HUDEP-2 (cell line): ENCODE measurements at regions not wholly inside any gene's neighbourhood (a gene's known extent, or its start where the extent isn't known, plus 50 kb on each side); places are given as distances from the start of the nearest gene placed in this dataset.

Source experiments
- DNase-seq, 76 experiments: peaks; one replicate each; lab custom pipeline; 2025; ENCODE audit not compliant: unreplicated experiment in 76 of 76; lab: John Stamatoyannopoulos, UW

DNA sequence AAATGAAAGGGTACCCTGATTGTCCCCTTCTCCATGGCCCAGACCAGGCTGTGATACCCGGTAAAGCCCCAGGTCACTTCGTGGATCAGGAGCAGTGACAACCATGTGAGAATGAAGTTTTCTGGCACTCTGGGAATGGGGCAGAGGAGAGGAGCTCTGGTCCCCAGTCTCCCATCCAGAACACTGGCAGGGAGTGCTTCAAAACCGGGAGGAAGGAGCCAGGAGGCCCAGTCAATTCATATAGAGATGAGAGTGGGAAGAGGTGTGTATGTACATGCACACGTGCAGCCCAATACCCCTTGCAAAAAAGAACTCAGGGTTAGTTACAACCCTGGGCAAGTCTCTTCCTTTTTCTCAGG lies 101.4 kb upstream of the TLE3 start:
- DNase-seq = no peak

- no peak for DNase-seq
These were observed 100.9 kb upstream of the TLE3 start for GRCh38 chr15:70198441-70199123.

GRCh38 chr15:70197945-70198361 lies 100.2 kb upstream of the TLE3 start:
- no peak for DNase-seq

- DNase-seq = no peak
These were observed 99.7 kb upstream of the TLE3 start for GRCh38 chr15:70197318-70197944.

GRCh38 chr15:70196372-70197316 lies 98.9 kb upstream of the TLE3 start:
- no peak for DNase-seq

GRCh38 chr15:70195587-70196305 lies 98.0 kb upstream of the TLE3 start:
- no peak for DNase-seq

GRCh38 chr15:70195171-70195570 lies 97.5 kb upstream of the TLE3 start:
- no peak for DNase-seq

- DNase-seq = no peak
These were observed 96.5 kb upstream of the TLE3 start for GRCh38 chr15:70194266-70194665.

DNA sequence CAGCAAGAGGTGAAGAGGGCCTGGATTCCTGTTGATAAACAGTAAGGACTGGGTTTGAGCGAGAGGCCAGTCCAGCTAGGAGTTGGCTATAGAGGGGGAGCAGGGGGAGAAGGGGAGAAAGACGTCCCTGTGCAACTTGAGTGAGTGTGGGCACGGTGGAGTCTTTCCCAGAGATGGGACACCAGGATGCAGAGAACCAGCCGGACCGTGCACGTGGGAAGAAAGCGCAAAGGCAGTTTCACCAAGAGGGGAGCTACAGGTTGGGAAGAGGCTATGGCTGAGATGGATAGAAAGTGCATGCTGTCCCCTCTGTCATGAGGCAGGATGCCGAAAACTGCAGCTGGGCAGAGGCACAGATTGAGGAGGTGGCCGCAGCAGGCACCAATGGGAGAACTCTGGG lies 96.0 kb upstream of the TLE3 start:
- no peak for DNase-seq

DNA sequence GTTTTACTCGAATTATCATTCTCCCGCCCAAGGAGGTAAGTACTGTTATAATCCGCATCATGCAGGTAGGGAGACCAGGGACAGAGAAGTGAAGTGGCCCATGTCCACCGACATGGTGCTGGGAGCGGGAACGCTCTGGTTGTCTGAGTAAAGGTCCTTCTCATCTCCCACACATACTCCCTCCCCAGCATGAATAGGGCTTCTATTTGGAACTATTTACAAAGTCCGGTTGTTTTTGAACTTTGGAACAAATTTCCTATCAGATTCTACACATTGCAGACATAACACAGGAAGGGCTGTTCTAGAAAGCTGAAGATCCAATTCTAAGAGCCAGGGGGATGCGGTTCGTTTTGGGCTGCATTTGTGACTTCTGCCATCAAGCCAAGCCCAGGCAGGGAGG lies 94.8 kb upstream of the TLE3 start:
- no peak for DNase-seq

DNA sequence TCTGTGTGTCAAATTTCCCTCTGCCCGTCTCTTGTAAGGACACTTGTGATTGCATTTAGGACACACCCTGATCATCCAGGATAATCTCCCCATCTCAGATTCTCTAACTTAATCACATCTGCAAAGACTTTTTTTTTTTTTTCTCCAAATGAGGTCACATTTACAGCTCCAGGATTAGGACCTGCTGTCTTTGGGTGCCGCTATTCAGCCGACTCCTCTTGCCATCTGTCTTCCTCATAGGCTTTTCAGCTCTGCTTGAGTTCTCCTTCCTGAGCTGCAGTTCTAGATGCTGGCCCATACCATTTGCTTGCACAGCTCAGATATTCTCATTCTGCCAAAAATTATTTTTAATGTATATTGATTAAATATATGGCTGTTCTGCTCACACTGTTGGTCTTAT lies 94.3 kb upstream of the TLE3 start:
- no peak for DNase-seq

- no peak for DNase-seq
These were observed 93.2 kb upstream of the TLE3 start for GRCh38 chr15:70190965-70191364.

- DNase-seq = no peak
These were observed 92.3 kb upstream of the TLE3 start for GRCh38 chr15:70189826-70190695.

GRCh38 chr15:70188286-70188685 lies 90.6 kb upstream of the TLE3 start:
- DNase-seq = no peak

DNA sequence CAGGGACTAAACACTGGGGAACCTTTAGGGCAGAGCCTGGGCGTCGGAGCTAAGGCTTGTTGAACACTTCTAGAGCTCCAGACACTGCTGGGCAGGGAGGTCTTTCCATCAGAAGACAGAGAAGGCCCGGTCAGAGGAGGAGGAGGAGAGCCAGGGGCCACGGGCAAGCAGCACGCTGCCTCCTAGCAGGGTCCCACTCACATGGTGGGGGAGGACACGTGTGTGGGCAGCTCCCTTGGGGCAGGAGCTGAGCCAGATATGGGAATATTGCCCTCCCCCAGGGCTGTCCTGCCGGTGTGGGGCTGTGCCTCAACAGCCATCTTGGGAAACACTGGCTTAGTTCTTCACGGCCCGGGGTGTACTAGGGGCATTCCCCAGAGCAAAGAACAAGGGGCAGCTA lies 89.6 kb upstream of the TLE3 start:
- no peak for DNase-seq

GRCh38 chr15:70186152-70186551 lies 88.4 kb upstream of the TLE3 start:
- DNase-seq = no peak

- DNase-seq = no peak
These were observed 87.6 kb upstream of the TLE3 start for GRCh38 chr15:70185251-70185711.

- peak in 1 of 76 experiments; percentile 2 for DNase-seq
These were observed 85.4 kb upstream of the TLE3 start for GRCh38 chr15:70182858-70183695.

- no peak for DNase-seq
These were observed 84.0 kb upstream of the TLE3 start for GRCh38 chr15:70181626-70182255.
